NCI-H1694 treated with DMSO at 0.1 percent for 48 hours (cell line): ENCODE measurements at regions not wholly inside any gene's neighbourhood (a gene's known extent, or its start where the extent isn't known, plus 50 kb on each side); places are given as distances from the start of the nearest gene placed in this dataset.

Experiments
- DNase-seq: peaks from one replicate; lab custom pipeline; 2025; lab: John Stamatoyannopoulos, UW

DNA sequence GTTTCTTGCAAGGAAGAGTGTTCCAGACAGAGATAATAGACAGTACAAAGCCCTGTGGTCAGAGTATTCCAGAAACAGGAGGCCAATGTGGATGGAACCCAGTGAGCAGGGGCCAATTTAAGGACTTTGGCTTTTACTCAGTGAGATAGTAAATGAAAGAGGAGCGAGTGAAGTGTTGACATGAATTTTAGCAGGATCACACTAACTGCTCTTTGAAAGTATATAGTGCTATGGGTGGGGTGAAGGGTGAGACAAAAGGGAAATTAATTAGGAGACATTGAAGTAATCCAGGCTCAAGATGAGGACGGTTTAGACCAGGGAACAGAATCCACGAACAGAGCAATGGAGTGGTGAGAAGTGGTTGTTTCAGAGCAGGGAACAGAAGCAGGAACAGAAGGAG lies 62.2 kb upstream of the TES start:
- no peak for DNase-seq

DNA sequence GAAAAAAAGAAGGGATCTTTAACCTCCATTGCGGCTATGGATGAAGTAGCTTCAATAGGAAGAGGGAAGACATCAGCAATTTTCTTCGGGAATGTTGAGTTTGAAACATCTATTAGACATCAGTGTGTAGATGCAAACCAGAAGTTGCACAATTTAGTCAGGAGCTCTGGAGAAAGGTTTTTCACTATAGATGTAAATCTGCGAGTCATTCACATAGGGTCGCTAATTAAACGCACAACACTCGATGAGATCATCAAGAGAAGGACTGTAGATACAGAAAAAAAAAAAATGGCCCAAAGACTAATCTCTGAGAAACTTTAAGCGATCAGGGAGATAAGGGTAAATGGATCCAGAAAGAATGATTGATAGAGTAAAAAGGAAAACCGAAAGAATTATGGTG lies 61.7 kb upstream of the TES start:
- no peak for DNase-seq

DNA sequence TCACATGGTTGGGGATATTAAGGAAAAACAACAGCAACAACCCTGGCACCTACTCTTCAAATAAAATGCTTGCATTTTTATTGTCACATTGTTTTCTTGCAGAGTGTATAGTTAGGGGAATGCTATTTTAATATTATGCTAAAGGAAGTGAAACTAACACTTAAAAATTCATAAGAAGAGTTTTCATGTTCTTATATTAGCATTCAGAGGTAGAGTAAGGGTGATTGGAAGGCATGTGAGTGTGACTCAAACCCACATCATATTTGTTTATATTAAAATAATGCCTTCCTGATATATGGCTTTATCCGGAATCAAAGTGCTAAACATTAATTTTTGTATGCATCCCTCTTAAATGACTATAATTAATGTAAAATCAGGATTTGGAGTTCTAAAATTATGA lies 59.8 kb upstream of the TES start:
- no peak for DNase-seq

DNA sequence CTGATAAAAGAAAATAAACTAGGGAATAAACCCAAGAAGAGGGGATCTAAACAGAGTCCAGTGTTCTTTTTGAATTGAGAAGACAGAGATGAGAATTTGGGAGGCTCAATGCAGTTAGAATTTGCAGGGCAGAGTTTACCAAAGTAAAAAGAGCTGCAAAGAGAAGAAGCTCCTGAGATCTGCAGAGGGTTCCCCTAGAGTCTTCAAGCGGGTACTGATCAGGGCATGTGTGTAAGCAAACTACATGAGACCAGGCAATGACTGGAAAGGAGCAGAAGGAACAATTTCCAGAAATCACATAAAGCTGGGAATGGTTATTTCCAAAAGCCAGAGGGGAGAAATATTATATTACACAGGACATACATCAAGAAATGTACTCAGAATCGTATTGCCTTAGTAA lies 58.1 kb upstream of the TES start:
- DNase-seq = no peak

DNA sequence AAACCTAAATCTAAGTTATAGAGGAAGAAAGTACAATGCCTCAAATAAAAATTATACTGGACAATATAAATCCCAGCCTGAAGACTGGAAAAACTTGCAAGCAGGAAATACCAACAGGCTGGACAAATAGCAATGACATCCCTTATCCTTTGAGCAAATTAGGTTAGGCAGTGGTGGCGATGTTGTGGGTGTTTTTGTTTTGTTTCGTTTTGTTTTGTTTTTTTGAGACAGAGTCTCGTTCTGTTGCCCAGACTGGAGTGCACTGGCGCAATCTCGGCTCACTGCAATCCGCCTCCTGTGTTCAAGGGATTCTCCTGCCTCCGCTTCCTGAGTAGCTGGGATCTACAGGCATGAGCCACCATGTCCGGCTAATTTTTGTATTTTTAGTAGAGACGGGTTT lies 57.3 kb upstream of the TES start:
- no peak for DNase-seq

DNA sequence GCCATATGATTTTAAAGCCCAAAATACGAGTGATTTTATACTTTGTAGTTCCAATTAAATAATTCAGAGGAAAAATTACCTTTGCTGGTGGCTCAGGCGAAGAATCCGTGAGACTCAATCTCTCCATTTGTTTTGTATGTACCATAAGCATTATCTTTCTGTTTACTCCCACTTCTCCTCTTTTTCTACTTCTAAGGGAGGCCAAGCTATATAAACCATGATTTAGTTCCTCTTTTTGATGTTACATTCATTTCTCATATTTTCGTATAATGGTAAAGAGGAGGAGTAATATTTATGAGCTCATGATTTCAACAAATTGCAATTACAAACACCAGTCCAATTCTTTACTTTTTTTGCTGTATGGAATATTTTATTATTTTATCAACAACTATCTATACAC lies 50.6 kb upstream of the TES start:
- no peak for DNase-seq
